Stomach (tissue), 8 donors: ENCODE measurements at regions not wholly inside any gene's neighbourhood (a gene's known extent, or its start where the extent isn't known, plus 50 kb on each side); places are given as distances from the start of the nearest gene placed in this dataset.

Experiments used
- DNase-seq, 2 donors: peaks; one replicate each; pipeline versions ENCODE4 v3.0.0 to v3.0.0-alpha.2; 2013 to 2019
- H3K27ac ChIP-seq, 5 donors: fragments of 200-600 bp in 4 of 5; sonication (generic) in 4 of 5; one replicate each; pipeline ENCODE4 v1.5.1; 2013 to 2019; ENCODE audit warnings: mild to moderate bottlenecking in 1 of 5, moderate library complexity in 1 of 5
- H3K27me3 ChIP-seq, 3 donors: fragments of 200-600 bp; sonication (generic); one replicate each; pipeline ENCODE4 v1.5.1; 2017 to 2019; ENCODE audit warnings: mixed run types in 1 of 3
- H3K36me3 ChIP-seq, 4 donors: fragments of 200-600 bp; sonication (generic); 1 replicate in 3 of 4; 2 replicates in 1 of 4; pipeline ENCODE4 v1.5.1; 2016 to 2019
- H3K4me1 ChIP-seq, 4 donors: fragments of 200-600 bp; sonication (generic); one replicate each; pipeline ENCODE4 v1.5.1; 2016 to 2019
- H3K4me3 ChIP-seq, 4 donors: fragments of 200-600 bp; sonication (generic) in 3 of 4; one replicate each; pipeline ENCODE4 v1.5.1; 2016 to 2019; ENCODE audit warnings: mild to moderate bottlenecking in 1 of 4
- H3K9me3 ChIP-seq, 4 donors: fragments of 200-600 bp; sonication (generic); one replicate each; pipeline ENCODE4 v1.5.1; 2016 to 2019
- EP300 ChIP-seq: sonication (generic); formaldehyde crosslinking; IDR thresholded peaks from one replicate; pipeline ENCODE4 v1.6.1; 2017; ENCODE audit warnings: antibody characterized with exemption
- POLR2A ChIP-seq, 4 donors: fragments of 450-650 bp; IDR thresholded peaks; one replicate each; pipeline ENCODE4 v1.6.1; 2016; ENCODE audit warnings: antibody characterized with exemption in 4 of 4, control low read depth in 2 of 4, mild to moderate bottlenecking in 1 of 4, moderate library complexity in 1 of 4
- POLR2AphosphoS5 ChIP-seq, 3 donors: sonication (generic); formaldehyde crosslinking; IDR thresholded peaks; one replicate each; pipeline ENCODE4 v1.6.1; 2016; ENCODE audit warnings: antibody characterized with exemption in 3 of 3
- WGBS, 5 donors: extraction: QIAGEN DNeasy Blood & Tissue Kit in 3 of 5; methylation state at CpG; one replicate each; pipeline versions ENCODE4 v1.1.5 to v1.1.7; 2013 to 2018; 5-methylcytosine and 5-hydroxymethylcytosine counted together
- intact Hi-C: fragments of 100-400 bp; cut with DNase I; formaldehyde crosslinking; loops from one replicate; pipeline ENCODE4 v1.15.1; 2023; ENCODE audit warnings: low total_unique reads
- TF ChIP-seq, protein P1 (sequence below), 7 experiments: fragments of 450-650 bp in 4 of 7; fragments of 200-600 bp in 3 of 7; sonication (generic) in 3 of 7; IDR thresholded peaks; one replicate each; pipeline ENCODE4 v1.5.1; 2016 to 2019; ENCODE audit warnings: antibody characterized with exemption in 7 of 7, control low read depth in 2 of 7, mild to moderate bottlenecking in 1 of 7
- donor health status: healthy with polysubstance abuse.
- donor health status: Bipolar disorder and iron deficiency.
- donor health status: healthy.

DNA sequence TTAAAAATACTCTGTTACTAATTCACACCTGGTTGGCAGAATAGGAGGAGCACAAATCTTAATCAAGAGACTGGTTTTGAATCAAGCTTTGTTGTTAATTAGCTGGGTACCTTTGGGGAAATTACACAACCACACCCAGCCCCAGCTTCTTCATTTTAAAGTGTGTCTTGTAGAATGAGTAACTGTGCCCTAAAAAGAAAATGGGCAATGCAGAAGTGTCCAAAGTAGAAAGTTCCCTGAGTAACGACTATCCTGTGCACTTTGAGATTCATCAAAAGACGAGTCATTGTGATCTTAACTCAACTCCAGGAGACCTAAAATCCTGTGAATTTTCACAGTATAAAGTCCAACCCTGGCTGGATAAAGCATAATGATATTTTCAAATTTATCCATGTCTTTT lies 792.3 kb upstream of the HS3ST1 start:
- H3K27me3 ChIP-seq: no peaks in the 10 kb centered on the region
- H3K4me1 ChIP-seq: no peaks in the 10 kb centered on the region
- no peaks in the 10 kb centered on the region for H3K36me3 ChIP-seq
- WGBS, 5 donors: 65 to 89% (median 82%) methylated on average over 2 of the region's 2 CpGs
- H3K4me3 ChIP-seq: no peak overlapping the region
- no peaks in the 10 kb centered on the region for H3K9me3 ChIP-seq
- TF ChIP-seq POLR2AphosphoS5 (IDR thresholded peaks at IDR 0.05) (no peak), EP300 (no peak), POLR2A (IDR thresholded peaks at IDR 0.05) (no peak)
- TF ChIP-seq, protein P1, sequence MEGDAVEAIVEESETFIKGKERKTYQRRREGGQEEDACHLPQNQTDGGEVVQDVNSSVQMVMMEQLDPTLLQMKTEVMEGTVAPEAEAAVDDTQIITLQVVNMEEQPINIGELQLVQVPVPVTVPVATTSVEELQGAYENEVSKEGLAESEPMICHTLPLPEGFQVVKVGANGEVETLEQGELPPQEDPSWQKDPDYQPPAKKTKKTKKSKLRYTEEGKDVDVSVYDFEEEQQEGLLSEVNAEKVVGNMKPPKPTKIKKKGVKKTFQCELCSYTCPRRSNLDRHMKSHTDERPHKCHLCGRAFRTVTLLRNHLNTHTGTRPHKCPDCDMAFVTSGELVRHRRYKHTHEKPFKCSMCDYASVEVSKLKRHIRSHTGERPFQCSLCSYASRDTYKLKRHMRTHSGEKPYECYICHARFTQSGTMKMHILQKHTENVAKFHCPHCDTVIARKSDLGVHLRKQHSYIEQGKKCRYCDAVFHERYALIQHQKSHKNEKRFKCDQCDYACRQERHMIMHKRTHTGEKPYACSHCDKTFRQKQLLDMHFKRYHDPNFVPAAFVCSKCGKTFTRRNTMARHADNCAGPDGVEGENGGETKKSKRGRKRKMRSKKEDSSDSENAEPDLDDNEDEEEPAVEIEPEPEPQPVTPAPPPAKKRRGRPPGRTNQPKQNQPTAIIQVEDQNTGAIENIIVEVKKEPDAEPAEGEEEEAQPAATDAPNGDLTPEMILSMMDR (IDR thresholded peaks at IDR 0.05): no peak
- intact Hi-C loops: no loop called here
- no peak for DNase-seq
- no peak overlapping the region for H3K27ac ChIP-seq

DNA sequence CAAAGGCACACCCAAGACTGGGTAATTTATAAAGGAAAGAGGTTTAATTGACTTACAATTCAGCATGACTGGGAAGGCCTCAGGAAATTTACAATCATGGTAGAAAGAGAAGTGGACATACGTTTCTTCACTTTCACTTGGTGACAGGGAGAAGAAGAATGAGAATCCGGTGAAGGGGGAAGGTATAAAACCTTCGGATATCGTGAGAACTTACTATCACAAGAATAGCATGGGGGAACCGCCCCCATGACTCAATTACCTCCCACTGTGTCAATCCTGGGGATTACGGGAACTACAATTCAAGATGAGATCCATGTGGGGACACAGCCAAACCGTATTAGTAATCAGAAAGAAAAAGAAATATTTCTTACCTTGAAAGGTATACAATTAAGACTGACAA lies 782.9 kb upstream of the HS3ST1 start:
- 67 to 81% (median 76%) methylated on average over 7 of the region's 7 CpGs for WGBS, 5 donors
- intact Hi-C loops: no loop called here

DNA sequence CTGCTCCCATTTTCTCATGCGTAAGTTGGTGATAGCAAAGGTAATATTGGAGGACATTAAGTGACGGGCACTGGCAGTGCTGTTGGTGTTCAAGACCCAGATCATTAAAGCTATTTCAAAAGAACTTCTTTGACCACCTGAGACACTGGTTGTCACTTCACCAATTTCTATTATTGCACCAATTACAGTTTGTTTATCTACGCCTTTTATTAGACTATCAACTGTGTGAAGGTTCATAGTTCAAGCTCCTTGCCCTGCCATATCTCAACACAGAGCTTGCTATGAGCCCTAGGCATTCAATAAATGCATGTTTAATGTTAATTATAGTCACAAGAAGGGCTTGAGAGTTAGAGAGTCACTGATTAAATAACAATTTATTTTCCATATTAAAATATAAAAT lies 778.7 kb upstream of the HS3ST1 start:
- Histone ChIP-seq H3K4me1 (no peaks in the 10 kb centered on the region), H3K36me3 (no peaks in the 10 kb centered on the region), H3K9me3 (no peaks in the 10 kb centered on the region), H3K27me3 (no peaks in the 10 kb centered on the region), H3K27ac (no peak overlapping the region), H3K4me3 (no peak overlapping the region)
- intact Hi-C loops: no loop called here
- WGBS, 5 donors: 73 to 87% (median 77%) methylated on average over 3 of the region's 3 CpGs
- no peak for TF ChIP-seq EP300
- no peak for TF ChIP-seq POLR2AphosphoS5 (IDR thresholded peaks at IDR 0.05)
- TF ChIP-seq, protein P1 (IDR thresholded peaks at IDR 0.05): no peak
- no peak for TF ChIP-seq POLR2A (IDR thresholded peaks at IDR 0.05)
- DNase-seq: no peak

More for the DNA sequence above, 782.9 kb upstream of the HS3ST1 start:
- no peak for TF ChIP-seq POLR2AphosphoS5 (IDR thresholded peaks at IDR 0.05)
- TF ChIP-seq, protein P1 (IDR thresholded peaks at IDR 0.05): no peak
- no peak for TF ChIP-seq POLR2A (IDR thresholded peaks at IDR 0.05)
- TF ChIP-seq EP300: no peak
- no peak overlapping the region for H3K27ac ChIP-seq
- H3K27me3 ChIP-seq: no peaks in the 10 kb centered on the region
- no peak for DNase-seq
- no peaks in the 10 kb centered on the region for H3K4me1 ChIP-seq
- no peaks in the 10 kb centered on the region for H3K36me3 ChIP-seq
- no peaks in the 10 kb centered on the region for H3K9me3 ChIP-seq
- H3K4me3 ChIP-seq: no peak overlapping the region

GRCh38 chr4:12206091-12206490 lies 777.4 kb upstream of the HS3ST1 start:
- intact Hi-C loops: no loop called here
- WGBS, 5 donors: 71 to 79% (median 72%) methylated on average over 3 to 4 of the region's 4 CpGs
- H3K27me3 ChIP-seq: no peaks in the 10 kb centered on the region
- TF ChIP-seq POLR2A (IDR thresholded peaks at IDR 0.05): no peak
- TF ChIP-seq EP300: no peak
- no peak for TF ChIP-seq POLR2AphosphoS5 (IDR thresholded peaks at IDR 0.05)
- no peaks in the 10 kb centered on the region for H3K4me1 ChIP-seq
- H3K9me3 ChIP-seq: no peaks in the 10 kb centered on the region
- DNase-seq: peak in 1 of 2 donors; percentile 10
- H3K4me3 ChIP-seq: no peak overlapping the region
- no peaks in the 10 kb centered on the region for H3K36me3 ChIP-seq
- no peak overlapping the region for H3K27ac ChIP-seq

GRCh38 chr4:12203945-12204344 lies 775.3 kb upstream of the HS3ST1 start:
- H3K4me1 ChIP-seq: no peaks in the 10 kb centered on the region
- no peaks in the 10 kb centered on the region for H3K27me3 ChIP-seq
- intact Hi-C loops: no loop called here
- TF ChIP-seq POLR2A (IDR thresholded peaks at IDR 0.05) (no peak), POLR2AphosphoS5 (IDR thresholded peaks at IDR 0.05) (no peak), EP300 (no peak)
- TF ChIP-seq, protein P1 (IDR thresholded peaks at IDR 0.05): no peak
- no peaks in the 10 kb centered on the region for H3K9me3 ChIP-seq
- H3K4me3 ChIP-seq: no peak overlapping the region
- H3K36me3 ChIP-seq: no peaks in the 10 kb centered on the region
- no peak for DNase-seq
- H3K27ac ChIP-seq: no peak overlapping the region
- WGBS, 5 donors: 71 to 82% (median 72%) methylated on average over 4 of the region's 4 CpGs
